Left lung (tissue), 4 donors: ENCODE measurements at regions not wholly inside any gene's neighbourhood (a gene's known extent, or its start where the extent isn't known, plus 50 kb on each side); places are given as distances from the start of the nearest gene placed in this dataset.

Experiments used
- ATAC-seq: fragments of 200-7000 bp; cut with Tn5 transposase; one replicate; pipeline ENCODE4 v1.9.1; 2020; ENCODE audit warnings: moderate library complexity
- DNase-seq, 4 donors: peaks; one replicate each; pipeline ENCODE4 v3.0.0-alpha.2; 2013 to 2020
- H3K27ac ChIP-seq, 2 donors: fragments of 200-600 bp; sonication (generic) in 1 of 2; one replicate each; pipeline versions ENCODE4 v1.5.0 to v1.8.0; 2020 to 2021
- H3K27me3 ChIP-seq, 2 donors: fragments of 200-600 bp; sonication (generic) in 1 of 2; one replicate each; pipeline versions ENCODE4 v1.5.0 to v1.8.0; 2020 to 2021
- H3K36me3 ChIP-seq, 2 donors: fragments of 200-600 bp; sonication (generic) in 1 of 2; one replicate each; pipeline versions ENCODE4 v1.5.0 to v1.8.0; 2020 to 2021
- H3K4me1 ChIP-seq, 2 donors: fragments of 200-600 bp; one replicate each; pipeline ENCODE4 v1.8.0; 2021
- H3K4me3 ChIP-seq, 2 donors: fragments of 200-600 bp; sonication (generic) in 1 of 2; one replicate each; pipeline versions ENCODE4 v1.5.0 to v1.8.0; 2020 to 2021; ENCODE audit warnings: mild to moderate bottlenecking in 1 of 2
- H3K9me3 ChIP-seq, 2 donors: fragments of 200-600 bp; sonication (generic) in 1 of 2; one replicate each; pipeline versions ENCODE4 v1.5.0 to v1.8.0; 2020 to 2021
- CTCF ChIP-seq, 2 donors: fragments of 200-600 bp; sonication (generic) in 1 of 2; IDR thresholded peaks; one replicate each; pipeline versions ENCODE4 v1.5.0 to v1.8.0; 2021; ENCODE audit warnings: antibody characterized with exemption in 2 of 2
- intact Hi-C, 2 donors: fragments of 100-400 bp; cut with DNase I; formaldehyde crosslinking; loops; one replicate each; pipeline versions ENCODE4 v1.11.2 to v1.14.2; 2022
- donor health status: DM: no; HTN: yes; CAD: no.
- donor health status: DM: no; HTN: no; CAD: no.

GRCh38 chrX:69222103-69223090 lies 57.1 kb upstream of the PJA1 start:
- no peaks in the 10 kb centered on the region for H3K9me3 ChIP-seq
- peaks cover 0 to 10% of the 10 kb centered on the region in 2 donors for H3K27me3 ChIP-seq
- peak; percentile 59 to 67 for TF ChIP-seq CTCF (IDR thresholded peaks at IDR 0.05)
- ATAC-seq (peak; percentile 89), DNase-seq (peak; percentile 42 to 78 (median 71))
- no peak overlapping the region for H3K27ac ChIP-seq
- no peak overlapping the region for H3K4me3 ChIP-seq
- intact Hi-C loops: loop anchor here in 1 of 2 donors (10.0 kb wide), 1 partner anchor 398 kb away; the partner anchor contains the start of gene EFNB1
- H3K4me1 ChIP-seq: no peaks in the 10 kb centered on the region
- no peaks in the 10 kb centered on the region for H3K36me3 ChIP-seq

- no peak overlapping the region for H3K4me3 ChIP-seq
- no peaks in the 10 kb centered on the region for H3K36me3 ChIP-seq
- intact Hi-C loops: loop anchor here in 1 of 2 donors (10.0 kb wide), 1 partner anchor 397 kb away; the partner anchor contains the start of gene EFNB1
- no peaks in the 10 kb centered on the region for H3K9me3 ChIP-seq
- TF ChIP-seq CTCF (IDR thresholded peaks at IDR 0.05): no peak
- H3K4me1 ChIP-seq: no peaks in the 10 kb centered on the region
- H3K27ac ChIP-seq: no peak overlapping the region
- no peak for DNase-seq
- peaks cover 0 to 10% of the 10 kb centered on the region in 2 donors for H3K27me3 ChIP-seq
- ATAC-seq: no peak
Measured at GRCh38 chrX:69221239-69222102, 56.2 kb upstream of the PJA1 start.

GRCh38 chrX:69218407-69218997 lies 53.2 kb upstream of the PJA1 start:
- TF ChIP-seq CTCF (IDR thresholded peaks at IDR 0.05): no peak
- H3K4me1 ChIP-seq: no peaks in the 10 kb centered on the region
- ATAC-seq (no peak), DNase-seq (no peak)
- intact Hi-C loops: loop anchor here in 1 of 2 donors (10.0 kb wide), 1 partner anchor 134 kb away; no protein-coding TSS in a partner anchor
- H3K9me3 ChIP-seq: no peaks in the 10 kb centered on the region
- H3K36me3 ChIP-seq: no peaks in the 10 kb centered on the region
- H3K27ac ChIP-seq: no peak overlapping the region
- no peak overlapping the region for H3K4me3 ChIP-seq
- peaks cover 0 to 10% of the 10 kb centered on the region in 2 donors for H3K27me3 ChIP-seq

DNA sequence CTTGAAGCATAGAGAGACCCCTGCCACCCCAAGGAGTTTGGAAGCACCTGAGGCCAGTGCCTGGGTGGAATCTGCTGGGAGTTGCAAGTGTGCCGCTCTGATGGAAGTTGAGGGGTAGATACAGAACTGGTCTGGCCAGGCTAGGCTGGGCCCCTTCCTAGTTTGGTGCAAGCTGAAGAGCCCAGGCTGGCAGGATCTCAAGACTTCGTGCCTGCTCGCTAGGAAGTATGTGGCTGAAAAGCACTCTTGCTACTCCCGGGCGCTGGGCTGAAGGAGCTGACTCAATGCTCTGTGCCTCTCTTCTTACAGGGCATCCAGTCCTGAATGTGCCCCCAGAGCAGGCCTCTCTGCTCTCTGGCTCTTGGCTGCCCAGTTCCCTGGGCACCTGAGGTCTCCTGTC lies 51.7 kb upstream of the PJA1 start:
- intact Hi-C loops: loop anchor here in 1 of 2 donors (10.0 kb wide), 1 partner anchor 132 kb away; no protein-coding TSS in a partner anchor
- Histone ChIP-seq H3K27ac (no peak overlapping the region), H3K4me3 (no peak overlapping the region), H3K4me1 (no peaks in the 10 kb centered on the region), H3K9me3 (no peaks in the 10 kb centered on the region), H3K36me3 (no peaks in the 10 kb centered on the region), H3K27me3 (peaks cover 0 to 10% of the 10 kb centered on the region in 2 donors)
- TF ChIP-seq CTCF (IDR thresholded peaks at IDR 0.05): no peak
- peak; percentile 86 for ATAC-seq
- peak in 2 of 4 donors; percentile 46 to 53 for DNase-seq
